DMS114 treated with DMSO at 0.1 percent for 48 hours (cell line): ENCODE measurements at regions not wholly inside any gene's neighbourhood (a gene's known extent, or its start where the extent isn't known, plus 50 kb on each side); places are given as distances from the start of the nearest gene placed in this dataset.
"Not testable (repeated sequence)": the region's sequence is repeated elsewhere in the genome, so short reads cannot be mapped to it uniquely, and the experiment has no call there.

Experiments used
- DNase-seq: peaks from one replicate; lab custom pipeline; 2025; ENCODE audit not compliant: unreplicated experiment; lab: John Stamatoyannopoulos, UW

GRCh38 chr14:71553779-71554178 lies 378.4 kb upstream of the RGS6 start:
- no peak for DNase-seq

- DNase-seq, result no peak
Observed at GRCh38 chr14:71554323-71554722, 377.9 kb upstream of the RGS6 start.

- DNase-seq, result no peak
Observed at GRCh38 chr14:71554959-71555612, 377.1 kb upstream of the RGS6 start.

GRCh38 chr14:71555654-71556559 lies 376.3 kb upstream of the RGS6 start:
- no peak for DNase-seq

- DNase-seq, result no peak
Observed at GRCh38 chr14:71556730-71557129, 375.5 kb upstream of the RGS6 start.

- DNase-seq, result no peak
Observed at GRCh38 chr14:71557351-71557750, 374.9 kb upstream of the RGS6 start.

GRCh38 chr14:71558943-71559342 lies 373.3 kb upstream of the RGS6 start:
- not testable (repeated sequence) for DNase-seq

GRCh38 chr14:71560751-71561150 lies 371.5 kb upstream of the RGS6 start:
- no peak for DNase-seq

- DNase-seq, result no peak
Observed at GRCh38 chr14:71563492-71564153, 368.6 kb upstream of the RGS6 start.

GRCh38 chr14:71566276-71566675 lies 366.0 kb upstream of the RGS6 start:
- DNase-seq, result no peak

- not testable (repeated sequence) for DNase-seq
Observed at GRCh38 chr14:71567499-71568133, 364.6 kb upstream of the RGS6 start.

GRCh38 chr14:71574976-71575375 lies 357.3 kb upstream of the RGS6 start:
- no peak for DNase-seq

GRCh38 chr14:71576472-71576871 lies 355.8 kb upstream of the RGS6 start:
- DNase-seq, result no peak

- DNase-seq, result no peak
Observed at GRCh38 chr14:71579331-71579730, 352.9 kb upstream of the RGS6 start.

- DNase-seq, result no peak
Observed at GRCh38 chr14:71582705-71583104, 349.5 kb upstream of the RGS6 start.

- no peak for DNase-seq
Observed at GRCh38 chr14:71583194-71583593, 349.0 kb upstream of the RGS6 start.

GRCh38 chr14:71583705-71584104 lies 348.5 kb upstream of the RGS6 start:
- DNase-seq, result no peak

- DNase-seq, result no peak
Observed at GRCh38 chr14:71585361-71585760, 346.9 kb upstream of the RGS6 start.

- DNase-seq, result no peak
Observed at GRCh38 chr14:71586131-71586897, 345.9 kb upstream of the RGS6 start.

GRCh38 chr14:71588028-71588427 lies 344.2 kb upstream of the RGS6 start:
- no peak for DNase-seq
